GM21737 (cell line): ENCODE measurements at regions not wholly inside any gene's neighbourhood (a gene's known extent, or its start where the extent isn't known, plus 50 kb on each side); places are given as distances from the start of the nearest gene placed in this dataset.
"Not testable (repeated sequence)": the region's sequence is repeated elsewhere in the genome, so short reads cannot be mapped to it uniquely, and the experiment has no call there.

Experiments
- ATAC-seq: cut with Tn5 transposase; IDR thresholded peaks from one replicate; pipeline ENCODE4 v1.9.1; 2021; ENCODE audit warnings: mild to moderate bottlenecking, moderate library complexity; ENCODE audit not compliant: unreplicated experiment

DNA sequence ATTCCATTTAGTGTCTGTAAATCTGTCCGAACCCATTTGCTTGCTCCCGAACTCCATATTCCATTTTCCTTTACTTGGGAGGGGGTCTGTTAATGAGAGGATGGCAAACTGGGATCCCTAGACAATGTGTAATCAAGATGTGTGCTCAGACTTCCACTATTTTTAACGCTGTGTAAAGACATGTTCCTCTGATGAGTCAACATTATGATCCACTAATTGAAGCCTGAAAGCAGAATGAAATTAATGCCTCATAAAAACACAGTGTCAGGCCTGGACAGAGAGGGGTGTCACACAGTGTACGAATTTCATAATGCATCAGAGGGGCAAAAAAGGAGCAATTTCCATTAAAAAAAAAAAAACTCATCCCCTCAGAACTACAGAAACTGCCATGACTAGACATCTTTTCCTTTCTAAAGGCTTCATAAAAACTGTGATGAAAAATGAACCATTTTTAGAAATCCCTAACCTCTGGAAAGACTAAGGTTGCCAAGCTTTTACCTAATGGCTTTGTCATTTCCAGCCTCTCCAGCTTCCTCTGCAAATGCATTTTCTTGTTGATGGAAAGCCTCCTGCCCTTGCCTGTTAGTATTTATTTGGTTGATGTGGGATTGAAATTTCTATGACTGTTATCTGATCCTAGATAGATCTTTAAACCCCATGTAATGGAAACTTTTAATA lies 209.2 kb upstream of the DCC start:
- no peak for ATAC-seq

DNA sequence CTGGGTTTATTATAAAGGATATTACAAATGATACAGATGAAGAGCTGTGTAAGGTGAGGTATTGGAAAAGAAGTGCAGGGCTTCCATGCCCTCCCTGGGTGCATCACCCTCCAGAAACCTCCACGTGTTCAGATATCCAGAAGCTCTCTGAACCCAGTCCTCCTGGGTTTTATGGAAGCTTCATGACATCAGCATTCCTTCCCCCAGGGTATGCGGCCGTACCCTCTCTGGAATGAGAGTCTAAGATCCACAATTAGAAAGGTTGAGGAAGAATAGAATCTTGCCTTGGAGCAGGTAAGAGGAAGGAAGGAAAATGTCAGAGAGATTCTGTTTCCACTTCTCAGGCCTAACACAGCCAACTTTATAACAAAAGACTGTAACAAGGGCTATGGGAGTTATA lies 208.2 kb upstream of the DCC start:
- no peak for ATAC-seq

DNA sequence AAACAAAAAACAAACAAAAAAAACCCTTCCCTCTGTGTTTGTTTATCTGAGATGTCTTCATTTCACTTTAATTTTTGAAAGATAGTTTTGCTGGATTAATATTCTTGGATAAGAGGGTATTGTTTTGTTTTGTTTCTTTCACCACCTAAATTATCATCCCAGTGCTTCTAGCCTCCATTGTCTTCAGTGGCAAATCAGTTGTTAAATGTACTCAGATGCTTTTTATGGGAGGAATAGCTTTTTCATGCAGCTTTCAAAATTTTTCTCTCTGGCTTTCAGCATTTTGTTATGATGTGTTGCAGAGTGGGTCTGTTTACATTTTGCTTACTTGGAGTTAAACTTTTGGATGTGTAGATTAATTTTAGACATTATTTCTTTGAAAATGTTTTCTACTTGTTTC lies 203.5 kb upstream of the DCC start:
- no peak for ATAC-seq

DNA sequence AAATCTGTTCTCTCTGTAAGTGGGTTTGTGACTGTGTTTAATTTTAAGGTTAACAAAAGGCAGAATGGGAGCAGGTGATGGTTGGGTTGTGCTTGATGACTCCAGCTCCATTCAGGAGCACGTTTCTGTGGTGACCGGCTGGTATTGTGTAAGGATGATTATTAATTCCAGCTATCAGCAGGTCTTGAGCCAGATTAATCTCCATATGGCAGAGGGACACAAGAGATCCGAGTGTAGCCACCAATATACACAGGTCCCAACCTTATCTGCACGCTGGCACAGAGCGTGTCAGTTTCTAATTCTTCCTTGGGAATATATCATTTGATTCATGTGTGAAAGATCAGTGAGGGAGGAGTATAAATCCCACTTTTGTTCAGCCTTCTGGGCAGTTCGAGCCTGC lies 199.0 kb upstream of the DCC start:
- no peak for ATAC-seq

DNA sequence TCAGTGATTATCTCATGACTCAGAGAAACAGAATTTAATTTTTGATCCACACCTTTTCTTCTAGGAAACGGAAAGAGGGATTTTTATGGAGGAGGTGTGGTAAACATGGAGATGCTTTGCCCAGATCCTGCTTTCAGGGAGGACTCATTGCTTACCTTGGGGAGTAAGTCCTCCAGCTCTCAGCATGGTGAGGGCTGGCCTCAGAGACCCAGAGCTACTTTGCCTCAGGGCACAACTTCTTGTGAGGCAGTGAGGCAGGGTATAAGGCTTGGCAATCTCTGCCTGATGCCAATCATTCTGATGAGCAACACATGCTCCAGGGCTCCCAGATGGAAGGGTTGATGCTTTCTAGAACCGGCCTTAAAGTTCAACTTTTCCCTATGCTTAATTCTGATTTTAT lies 189.9 kb upstream of the DCC start:
- ATAC-seq: no peak

DNA sequence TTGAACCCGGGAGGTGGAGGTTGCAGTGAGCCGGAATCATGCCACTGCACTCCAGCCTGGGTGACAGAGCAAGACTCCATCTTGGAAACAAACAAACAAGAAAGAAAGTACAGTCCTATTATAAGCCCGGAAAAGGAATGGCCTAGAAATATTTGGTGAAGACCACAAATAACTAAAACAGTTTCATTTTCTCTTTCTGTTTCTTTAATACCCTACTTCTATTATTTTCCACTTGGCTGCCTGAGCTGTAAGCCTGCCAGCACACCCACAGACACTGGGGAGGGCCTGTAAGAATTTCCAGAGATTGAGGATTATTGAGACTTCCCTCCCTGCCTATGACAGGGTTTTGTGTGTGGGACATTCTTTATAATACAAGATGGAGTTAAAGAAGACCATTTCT lies 188.0 kb upstream of the DCC start:
- no peak for ATAC-seq

DNA sequence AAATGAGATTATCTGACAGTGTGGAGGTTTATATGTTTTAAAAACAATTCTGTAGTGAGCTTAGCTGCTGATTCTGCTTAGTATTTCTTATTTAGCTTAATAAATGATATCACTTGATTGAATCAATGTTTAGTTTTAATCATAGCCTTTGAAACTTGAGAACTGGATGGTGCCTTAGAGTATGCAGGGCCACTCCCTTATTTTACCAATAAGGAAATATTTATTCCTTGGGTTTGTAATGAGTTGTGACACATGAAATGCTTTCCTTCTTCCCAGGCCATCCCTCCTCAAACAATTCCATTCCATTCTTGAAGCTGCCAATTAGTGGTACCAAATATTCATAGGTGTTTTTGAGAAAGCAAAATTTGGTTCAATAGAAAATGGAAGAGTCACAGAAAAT lies 183.8 kb upstream of the DCC start:
- ATAC-seq: no peak

DNA sequence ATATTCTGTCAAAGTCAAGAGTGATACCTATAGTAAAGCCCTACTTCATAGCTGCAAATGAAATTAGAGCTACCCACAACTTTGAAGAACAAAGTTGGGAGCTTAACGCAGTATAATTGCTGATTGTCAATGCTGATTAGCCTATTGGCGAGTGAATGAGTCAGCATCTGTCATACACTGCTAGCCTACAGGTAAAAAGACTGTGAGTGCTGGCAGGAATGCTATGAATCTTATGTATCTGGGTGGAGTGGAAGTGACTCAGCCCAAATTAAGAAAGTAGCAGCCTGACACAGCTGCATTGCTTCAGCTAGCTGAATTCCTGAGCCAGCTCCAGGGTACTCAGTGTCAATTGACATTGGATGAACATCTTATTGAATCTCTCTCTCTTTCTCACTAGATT lies 179.4 kb upstream of the DCC start:
- ATAC-seq: no peak

DNA sequence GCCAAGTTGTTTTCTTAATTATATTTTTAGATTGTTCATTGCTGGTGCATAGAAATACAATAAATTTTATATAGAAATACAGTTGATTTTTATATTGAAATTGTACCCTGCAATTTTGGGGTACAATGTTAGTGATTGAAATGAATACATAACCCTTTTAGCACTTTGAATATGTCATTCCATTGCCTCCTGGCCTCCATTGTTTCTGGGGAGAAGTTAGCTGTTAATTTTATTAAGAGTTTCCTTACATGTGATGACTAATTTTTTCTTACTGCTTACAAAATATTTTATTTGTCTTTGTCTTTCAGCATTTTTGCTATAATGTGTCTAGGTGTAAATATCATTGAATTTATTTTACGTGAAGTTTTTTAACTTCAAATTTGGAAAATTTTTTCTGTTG lies 176.5 kb upstream of the DCC start:
- no peak for ATAC-seq

DNA sequence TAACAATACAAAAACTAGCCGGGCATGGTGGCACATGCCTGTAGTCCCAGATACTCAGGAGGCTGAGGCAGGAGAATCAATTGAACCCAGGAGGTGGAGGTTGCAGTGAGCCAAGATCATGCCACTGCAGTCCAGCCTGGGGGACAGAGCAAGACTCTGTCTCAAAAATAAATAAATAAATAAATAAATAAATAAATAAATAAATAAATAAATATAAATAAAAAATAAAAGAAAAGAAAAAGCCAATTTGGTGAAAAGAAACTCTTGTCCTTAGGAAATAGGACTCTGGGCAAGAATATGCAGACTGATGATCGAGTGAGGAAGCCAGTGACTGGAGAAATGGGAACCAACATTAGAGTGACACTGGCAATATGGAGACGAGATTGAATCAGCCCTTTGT lies 171.9 kb upstream of the DCC start:
- not testable (repeated sequence) for ATAC-seq

DNA sequence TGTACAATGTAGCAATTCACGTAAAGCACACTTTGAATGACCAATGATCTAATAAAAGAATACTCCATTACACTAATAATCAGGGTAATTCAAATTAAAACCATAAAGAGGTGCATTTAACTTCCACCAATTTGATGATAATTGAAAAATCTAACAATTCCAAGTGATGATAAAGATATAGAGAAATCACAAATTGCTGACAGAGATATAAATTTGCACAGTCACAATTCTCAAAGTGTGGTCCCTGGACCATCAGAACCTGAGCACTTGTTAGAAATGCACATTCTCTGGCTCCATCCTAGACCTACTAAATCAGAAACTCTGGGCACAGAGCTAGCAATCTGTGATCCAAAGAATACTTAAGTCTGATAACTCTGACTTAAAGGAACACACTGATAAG lies 165.8 kb upstream of the DCC start:
- ATAC-seq: no peak

DNA sequence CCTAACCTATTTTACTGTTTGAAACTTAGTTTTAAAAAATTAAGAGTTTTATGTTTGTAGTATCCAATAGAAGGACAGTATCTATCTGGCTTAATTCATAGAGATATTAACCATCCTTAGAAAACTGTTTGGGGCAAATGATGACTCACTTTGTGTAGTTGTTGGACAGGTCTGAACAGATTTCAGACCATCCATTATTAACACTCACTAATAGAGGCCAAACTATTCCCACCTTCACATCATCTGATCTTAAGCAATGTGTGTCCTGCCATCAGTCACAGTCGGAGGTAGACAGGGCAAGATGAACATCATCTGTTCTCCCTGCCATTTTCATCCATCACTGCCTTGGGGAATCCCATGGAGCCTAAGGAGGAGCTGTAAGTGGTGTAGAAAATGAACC lies 164.6 kb upstream of the DCC start:
- ATAC-seq: no peak

DNA sequence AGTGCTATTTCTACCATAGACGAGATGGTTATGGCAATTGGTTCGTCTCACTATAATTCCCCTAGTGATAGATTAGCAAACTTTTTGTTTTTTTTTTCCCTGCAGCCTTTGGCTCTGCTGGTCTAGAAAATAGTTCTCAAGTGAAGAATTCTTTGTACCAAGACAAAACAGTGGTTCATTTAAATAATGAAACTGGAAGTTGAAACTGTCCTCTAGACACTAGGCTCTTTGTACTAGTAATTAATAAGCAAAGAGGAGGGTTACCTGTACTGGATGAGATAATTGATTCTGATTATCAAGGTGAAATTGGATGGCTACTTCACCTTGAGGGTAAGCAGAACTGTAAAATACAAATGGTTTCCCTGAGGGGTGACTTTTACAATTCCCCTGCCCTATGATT lies 156.9 kb upstream of the DCC start:
- no peak for ATAC-seq

DNA sequence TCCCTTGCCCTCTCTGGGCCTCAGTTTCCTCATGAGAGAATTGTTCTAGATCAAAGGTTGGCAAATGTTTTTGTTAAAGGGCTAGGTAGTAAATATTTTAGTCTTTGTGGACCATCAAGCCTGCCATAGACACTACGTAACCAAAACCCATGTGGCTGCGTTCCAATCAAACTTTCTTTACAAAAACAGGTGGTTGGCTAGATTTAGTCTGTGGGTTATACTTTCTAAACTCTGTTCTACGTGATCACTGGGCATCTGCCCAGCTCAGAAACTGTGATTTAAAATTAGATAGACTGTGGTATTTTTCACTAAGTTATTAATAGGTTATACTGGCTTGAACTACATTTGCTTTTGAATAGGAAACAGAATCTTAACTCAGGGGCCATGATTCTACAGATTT lies 149.8 kb upstream of the DCC start:
- no peak for ATAC-seq

DNA sequence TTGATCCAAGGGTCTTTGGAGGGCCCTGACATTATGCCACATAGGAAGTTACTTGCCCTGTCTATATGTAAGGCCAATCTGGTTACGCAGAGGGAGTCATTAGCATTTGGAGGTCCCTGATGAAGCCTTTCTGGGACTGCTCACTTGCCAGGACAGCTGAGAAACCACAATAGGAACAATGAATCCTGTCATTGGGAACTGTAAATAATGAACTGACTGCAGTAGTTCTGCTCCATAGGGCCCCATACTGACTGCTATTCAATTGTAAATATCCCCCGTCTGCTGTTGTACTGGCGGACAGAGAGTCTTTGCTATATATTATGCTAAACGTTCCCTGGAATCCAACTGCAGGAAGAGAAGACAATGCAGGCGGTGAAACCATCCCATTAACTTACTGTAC lies 149.4 kb upstream of the DCC start:
- no peak for ATAC-seq

DNA sequence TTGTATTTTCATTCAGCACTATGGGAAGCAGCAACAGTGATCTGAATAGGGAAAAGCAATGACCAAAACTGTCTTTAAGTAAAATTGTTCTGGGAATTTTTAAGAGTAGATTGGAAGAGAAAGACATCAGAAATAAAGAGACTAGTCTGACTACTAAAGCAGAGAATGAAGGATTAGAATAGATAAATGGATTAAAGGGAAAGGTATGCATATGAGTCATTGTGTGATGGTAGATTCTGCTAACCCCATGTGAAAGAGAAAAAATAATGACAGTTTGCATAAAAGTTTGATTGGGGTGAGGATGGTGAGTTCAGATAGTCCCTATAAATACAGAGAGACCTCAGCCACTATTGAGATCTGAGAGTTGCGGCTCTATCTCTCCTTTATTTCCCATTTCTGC lies 139.6 kb upstream of the DCC start:
- ATAC-seq: no peak

DNA sequence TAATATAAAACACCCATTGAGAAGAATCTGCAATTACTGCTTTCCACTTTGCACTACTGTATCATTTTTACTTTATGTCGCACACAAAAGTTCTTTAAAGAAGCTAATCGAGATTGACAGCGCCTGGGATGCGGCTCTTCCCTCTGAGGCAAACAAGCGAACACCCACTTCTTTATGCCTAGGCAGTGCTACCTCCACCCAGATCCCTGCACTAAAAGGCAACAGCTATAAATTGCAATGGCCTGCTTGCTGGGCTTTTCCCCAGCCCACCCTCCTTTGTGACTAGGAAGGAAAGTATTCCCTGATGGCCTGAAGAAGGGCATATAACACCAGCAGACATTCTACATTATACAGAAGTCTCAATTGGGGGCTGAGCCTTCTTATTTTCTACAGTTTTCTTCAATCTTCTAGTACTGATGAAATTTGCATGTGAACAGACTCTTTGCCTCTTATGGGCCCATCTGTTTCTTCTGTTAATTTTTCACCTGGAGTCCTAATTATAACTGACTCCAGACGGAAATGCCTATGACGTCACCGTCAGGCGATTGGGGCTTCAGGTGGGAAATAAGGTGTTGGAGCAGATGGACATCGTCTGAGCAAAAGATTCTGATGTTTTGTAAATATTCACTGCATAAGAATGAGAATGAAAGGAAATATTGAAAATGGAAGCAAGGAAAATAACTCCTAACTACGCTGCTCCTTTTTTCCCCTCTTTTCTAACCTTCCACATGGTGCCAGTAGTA lies 138.9 kb upstream of the DCC start:
- ATAC-seq: no peak

DNA sequence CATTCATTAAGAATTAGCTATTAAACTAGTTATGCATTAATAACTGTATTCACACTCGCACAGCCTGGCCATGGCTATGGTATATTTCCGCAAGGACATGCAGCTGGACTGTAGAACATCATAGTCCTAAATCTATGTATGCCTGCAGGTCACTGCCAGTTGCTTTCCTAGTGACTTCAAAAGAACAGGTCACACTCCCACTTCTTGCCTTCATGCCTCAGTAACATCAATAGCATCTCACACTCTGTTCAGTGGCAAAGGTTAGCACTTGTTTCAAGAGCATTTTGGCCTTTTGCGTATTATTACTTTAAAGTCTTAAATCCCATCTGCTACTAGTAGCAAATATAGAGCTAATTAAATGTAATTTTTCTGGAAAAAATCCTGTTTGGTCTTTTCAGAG lies 131.4 kb upstream of the DCC start:
- no peak for ATAC-seq

DNA sequence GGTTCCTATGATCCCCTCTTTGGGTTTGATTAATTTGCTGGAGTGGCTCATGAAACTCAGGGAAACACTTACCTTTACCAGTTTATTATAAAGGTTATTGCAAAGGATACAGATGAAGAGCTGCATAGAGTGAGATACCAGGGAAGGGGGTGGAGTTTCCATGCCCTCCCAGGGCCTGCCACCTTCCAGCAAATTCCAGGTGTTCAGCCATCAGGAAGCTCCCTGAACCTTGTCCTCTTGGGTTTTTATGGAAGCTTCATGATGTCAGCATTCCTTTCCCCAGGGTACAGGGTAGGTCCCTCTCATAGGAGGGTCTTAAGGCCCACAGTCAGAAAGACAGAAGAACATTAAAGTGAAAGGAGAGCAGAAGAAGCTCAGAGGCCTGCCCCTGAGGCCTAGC lies 123.9 kb upstream of the DCC start:
- ATAC-seq: no peak

DNA sequence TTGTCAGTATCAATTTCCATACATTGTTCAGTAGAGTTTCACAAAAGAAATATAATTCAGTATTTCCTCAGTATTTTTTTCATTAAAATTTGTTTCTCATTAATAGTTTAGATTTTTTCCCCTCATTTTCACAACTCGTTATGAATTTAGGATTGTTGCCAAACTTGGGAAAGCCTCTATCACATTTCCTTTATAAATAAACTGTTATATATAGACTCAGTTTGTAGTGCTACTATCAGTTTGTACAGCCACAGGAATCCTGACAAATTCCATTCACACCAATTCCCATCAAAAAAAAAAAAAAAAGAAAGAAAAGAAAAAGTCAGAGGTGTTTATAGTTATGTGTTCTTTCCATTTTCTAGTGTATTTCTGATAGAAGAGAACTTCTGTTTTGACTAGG lies 123.3 kb upstream of the DCC start:
- ATAC-seq: no peak

DNA sequence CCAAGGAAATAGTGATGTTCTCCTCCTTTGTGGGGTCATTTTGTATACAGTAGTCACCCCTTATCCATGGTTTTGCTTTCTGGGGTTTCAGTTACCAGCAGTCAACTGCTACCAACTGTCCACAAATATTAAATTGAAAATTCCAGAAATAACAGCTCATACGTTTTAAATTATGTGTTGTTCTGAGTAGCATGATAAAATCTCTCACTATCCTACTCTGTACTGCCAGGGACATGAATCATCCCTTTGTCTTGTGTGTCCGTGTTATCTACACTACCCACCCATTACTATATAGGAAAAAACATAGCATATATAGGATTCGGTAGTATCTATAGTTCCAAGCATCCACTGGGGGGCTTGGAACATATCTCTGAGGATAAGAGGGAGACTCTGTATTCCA lies 120.9 kb upstream of the DCC start:
- no peak for ATAC-seq

DNA sequence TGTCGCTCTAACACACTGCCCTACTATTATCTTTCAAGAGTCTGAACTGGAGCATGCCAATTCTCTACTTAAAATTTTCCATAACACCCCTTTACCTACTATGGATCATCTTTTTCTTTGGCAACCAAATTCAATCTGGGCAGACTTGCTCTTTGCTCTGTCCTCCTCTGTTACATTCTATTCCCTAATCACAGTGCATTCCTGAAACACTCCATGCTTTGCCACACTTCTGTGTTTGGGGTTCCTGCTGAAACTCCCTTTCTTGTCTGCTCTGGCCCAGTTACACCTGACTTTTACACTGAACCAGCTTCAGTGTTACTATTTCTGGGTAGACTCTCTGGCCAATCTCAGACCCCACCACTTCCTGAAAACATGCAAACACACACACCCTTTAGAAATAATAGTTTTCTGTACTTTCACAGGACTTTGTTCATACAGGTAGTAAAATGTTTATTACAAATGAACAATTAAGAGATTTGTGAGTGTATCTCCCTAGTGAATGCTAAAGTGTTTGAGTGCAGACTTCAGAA lies 119.9 kb upstream of the DCC start:
- ATAC-seq: no peak

DNA sequence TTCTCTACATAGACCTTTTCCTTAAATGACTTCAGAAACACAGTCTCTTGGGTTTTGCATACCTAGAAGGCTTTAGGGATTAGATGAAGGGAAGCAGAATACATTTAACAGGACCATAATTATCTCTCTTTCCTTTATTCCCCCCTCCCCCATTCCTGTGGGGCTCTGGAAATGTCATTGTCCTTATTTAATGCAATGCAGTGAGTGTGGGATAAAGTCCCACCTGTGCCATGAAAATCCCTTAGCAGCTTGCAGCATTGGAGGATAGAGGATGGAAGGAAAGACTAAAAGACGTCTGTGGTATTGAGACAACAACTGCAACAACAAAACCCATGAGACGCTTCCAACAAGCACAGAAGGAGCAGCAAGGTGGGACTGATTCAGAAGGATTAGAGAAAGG lies 117.8 kb upstream of the DCC start:
- ATAC-seq: no peak
